Esophagus squamous epithelium (tissue), 5 donors: ENCODE measurements at regions not wholly inside any gene's neighbourhood (a gene's known extent, or its start where the extent isn't known, plus 50 kb on each side); places are given as distances from the start of the nearest gene placed in this dataset.

Experiments
- DNase-seq: peaks from one replicate; lab custom pipeline; 2025; lab: John Stamatoyannopoulos, UW
- H3K27ac ChIP-seq, 4 donors: fragments of 200-600 bp; sonication (generic); one replicate each; pipeline ENCODE4 v1.5.1; 2016 to 2019; ENCODE audit warnings: mild to moderate bottlenecking in 1 of 4
- H3K27me3 ChIP-seq, 4 donors: fragments of 200-600 bp; sonication (generic); 1 replicate in 3 of 4; 2 replicates in 1 of 4; pipeline versions ENCODE4 v1.5.1 to v1.6.0; 2017 to 2021; ENCODE audit warnings: antibody characterized with exemption in 1 of 4
- H3K36me3 ChIP-seq, 3 donors: fragments of 200-600 bp; sonication (generic); one replicate each; pipeline ENCODE4 v1.5.1; 2016 to 2019
- H3K4me1 ChIP-seq, 3 donors: fragments of 200-600 bp; sonication (generic); one replicate each; pipeline ENCODE4 v1.5.1; 2017 to 2019
- H3K4me3 ChIP-seq, 4 donors: fragments of 200-600 bp; sonication (generic); 1 replicate in 3 of 4; 2 replicates in 1 of 4; pipeline ENCODE4 v1.5.1; 2016 to 2019; ENCODE audit warnings: mild to moderate bottlenecking in 2 of 4, moderate library complexity in 1 of 4
- H3K9me3 ChIP-seq, 3 donors: fragments of 200-600 bp; sonication (generic); one replicate each; pipeline ENCODE4 v1.5.1; 2016 to 2019
- POLR2A ChIP-seq, 4 donors: fragments of 450-650 bp; IDR thresholded peaks; one replicate each; pipeline ENCODE4 v1.6.1; 2017; ENCODE audit warnings: antibody characterized with exemption in 4 of 4, mild to moderate bottlenecking in 4 of 4, moderate library complexity in 3 of 4
- WGBS, 2 donors: methylation state at CpG; one replicate each; pipeline ENCODE4 v1.1.5; 2018; 5-methylcytosine and 5-hydroxymethylcytosine counted together
- intact Hi-C: fragments of 100-400 bp; cut with DNase I; formaldehyde crosslinking; loops from one replicate; pipeline ENCODE4 v1.15.0; 2022
- TF ChIP-seq, protein P1 (sequence below), 6 experiments: fragments of 450-650 bp in 4 of 6; fragments of 200-600 bp in 2 of 6; sonication (generic) in 2 of 6; IDR thresholded peaks; one replicate each; pipeline ENCODE4 v1.5.1; 2016 to 2019; ENCODE audit warnings: antibody characterized with exemption in 6 of 6, mild to moderate bottlenecking in 4 of 6, moderate library complexity in 4 of 6
- donor health status: DM: yes; HTN: yes; CAD: no.

DNA sequence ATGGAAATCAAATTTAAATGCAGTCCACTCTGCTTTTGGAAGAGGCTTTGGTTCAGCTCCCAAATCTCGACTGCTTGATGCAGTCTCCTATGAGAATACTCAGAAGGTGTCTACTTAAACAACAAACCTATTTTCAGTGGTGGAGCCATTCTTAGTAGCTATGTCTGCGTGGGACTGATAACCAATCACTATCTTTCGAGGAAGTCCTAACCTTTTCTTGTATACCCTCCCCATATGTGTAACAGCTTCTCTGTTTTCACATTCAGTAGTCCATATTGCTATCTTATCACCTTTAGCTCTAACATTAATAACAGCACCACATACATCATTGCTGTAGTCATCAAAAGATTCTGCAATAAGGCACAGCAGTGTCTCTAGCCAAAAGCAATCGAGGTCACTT, 333.0 kb upstream of the ATP11B start:
- Histone ChIP-seq H3K27me3 (no peaks in the 10 kb centered on the region), H3K4me3 (no peak overlapping the region), H3K27ac (no peak overlapping the region), H3K9me3 (no peaks in the 10 kb centered on the region), H3K36me3 (no peaks in the 10 kb centered on the region), H3K4me1 (no peaks in the 10 kb centered on the region)
- WGBS, 2 donors, result 73 to 83% methylated on average over 4 of the region's 4 CpGs
- no peak for TF ChIP-seq POLR2A (IDR thresholded peaks at IDR 0.05)
- TF ChIP-seq, protein P1, sequence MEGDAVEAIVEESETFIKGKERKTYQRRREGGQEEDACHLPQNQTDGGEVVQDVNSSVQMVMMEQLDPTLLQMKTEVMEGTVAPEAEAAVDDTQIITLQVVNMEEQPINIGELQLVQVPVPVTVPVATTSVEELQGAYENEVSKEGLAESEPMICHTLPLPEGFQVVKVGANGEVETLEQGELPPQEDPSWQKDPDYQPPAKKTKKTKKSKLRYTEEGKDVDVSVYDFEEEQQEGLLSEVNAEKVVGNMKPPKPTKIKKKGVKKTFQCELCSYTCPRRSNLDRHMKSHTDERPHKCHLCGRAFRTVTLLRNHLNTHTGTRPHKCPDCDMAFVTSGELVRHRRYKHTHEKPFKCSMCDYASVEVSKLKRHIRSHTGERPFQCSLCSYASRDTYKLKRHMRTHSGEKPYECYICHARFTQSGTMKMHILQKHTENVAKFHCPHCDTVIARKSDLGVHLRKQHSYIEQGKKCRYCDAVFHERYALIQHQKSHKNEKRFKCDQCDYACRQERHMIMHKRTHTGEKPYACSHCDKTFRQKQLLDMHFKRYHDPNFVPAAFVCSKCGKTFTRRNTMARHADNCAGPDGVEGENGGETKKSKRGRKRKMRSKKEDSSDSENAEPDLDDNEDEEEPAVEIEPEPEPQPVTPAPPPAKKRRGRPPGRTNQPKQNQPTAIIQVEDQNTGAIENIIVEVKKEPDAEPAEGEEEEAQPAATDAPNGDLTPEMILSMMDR (IDR thresholded peaks at IDR 0.05), result no peak
- no peak for DNase-seq
- intact Hi-C loops, result no loop called here

DNA sequence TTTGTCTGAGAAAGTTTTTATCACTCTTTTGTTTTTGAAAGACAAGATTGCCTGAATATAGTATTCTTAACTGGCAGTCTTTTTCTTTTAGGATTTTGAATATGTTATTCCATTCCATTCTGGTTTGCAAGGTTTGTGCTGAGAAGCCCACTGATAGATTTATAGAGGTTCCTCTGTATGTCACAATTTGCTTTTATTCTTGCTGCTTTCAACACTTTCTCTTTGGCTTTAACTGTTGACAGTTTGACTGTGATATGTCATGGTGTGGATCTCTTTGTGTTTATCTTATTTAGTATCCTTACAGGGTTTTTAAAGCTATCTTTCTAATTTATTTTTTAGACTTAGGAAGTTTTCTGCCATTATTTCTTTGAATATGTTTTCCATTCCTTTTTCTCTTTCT, 331.2 kb upstream of the ATP11B start:
- no peaks in the 10 kb centered on the region for H3K9me3 ChIP-seq
- no peak overlapping the region for H3K27ac ChIP-seq
- DNase-seq, result no peak
- H3K4me3 ChIP-seq, result no peak overlapping the region
- intact Hi-C loops, result no loop called here
- H3K27me3 ChIP-seq, result no peaks in the 10 kb centered on the region
- H3K4me1 ChIP-seq, result no peaks in the 10 kb centered on the region
- H3K36me3 ChIP-seq, result no peaks in the 10 kb centered on the region
- TF ChIP-seq POLR2A (IDR thresholded peaks at IDR 0.05), result no peak
- TF ChIP-seq, protein P1 (IDR thresholded peaks at IDR 0.05), result no peak

DNA sequence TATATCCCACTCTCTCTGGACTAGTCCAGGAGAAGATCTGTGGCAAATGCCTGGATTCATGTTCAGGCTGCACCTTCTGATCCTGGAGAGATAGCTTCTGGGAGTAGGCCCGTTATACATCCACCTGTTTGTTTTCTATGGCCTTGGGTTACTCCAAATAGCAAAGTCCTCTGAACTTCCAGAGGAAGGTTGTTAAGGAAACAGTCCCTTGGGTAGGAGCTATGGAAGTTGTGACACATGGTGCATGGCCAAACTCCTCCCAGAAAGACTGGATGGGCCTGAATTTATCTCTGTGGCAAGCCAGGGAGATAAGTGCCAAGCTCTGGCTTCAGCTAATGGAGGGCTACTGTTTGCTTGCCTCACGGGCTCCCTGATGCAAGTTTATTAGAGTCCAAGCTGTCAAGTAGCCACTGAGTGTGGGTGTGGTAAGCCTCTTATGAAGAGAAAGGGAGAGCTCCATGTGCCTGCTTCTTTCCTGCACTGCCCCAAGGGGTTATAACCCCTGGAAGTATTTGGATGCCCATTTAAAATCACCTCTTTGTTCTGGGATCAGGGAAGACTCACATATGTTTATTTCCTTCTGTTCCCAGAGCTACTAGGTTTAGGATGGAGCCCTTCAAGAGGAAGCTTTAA, 328.7 kb upstream of the ATP11B start:
- intact Hi-C loops, result no loop called here
- WGBS, 2 donors, result 83 to 100% methylated on average over 1 of the region's 2 CpGs
- no peaks in the 10 kb centered on the region for H3K27me3 ChIP-seq
- H3K4me1 ChIP-seq, result no peaks in the 10 kb centered on the region
- no peak overlapping the region for H3K27ac ChIP-seq
- no peak for DNase-seq
- no peaks in the 10 kb centered on the region for H3K9me3 ChIP-seq
- no peaks in the 10 kb centered on the region for H3K36me3 ChIP-seq
- TF ChIP-seq, protein P1 (IDR thresholded peaks at IDR 0.05), result no peak
- TF ChIP-seq POLR2A (IDR thresholded peaks at IDR 0.05), result no peak
- H3K4me3 ChIP-seq, result no peak overlapping the region

DNA sequence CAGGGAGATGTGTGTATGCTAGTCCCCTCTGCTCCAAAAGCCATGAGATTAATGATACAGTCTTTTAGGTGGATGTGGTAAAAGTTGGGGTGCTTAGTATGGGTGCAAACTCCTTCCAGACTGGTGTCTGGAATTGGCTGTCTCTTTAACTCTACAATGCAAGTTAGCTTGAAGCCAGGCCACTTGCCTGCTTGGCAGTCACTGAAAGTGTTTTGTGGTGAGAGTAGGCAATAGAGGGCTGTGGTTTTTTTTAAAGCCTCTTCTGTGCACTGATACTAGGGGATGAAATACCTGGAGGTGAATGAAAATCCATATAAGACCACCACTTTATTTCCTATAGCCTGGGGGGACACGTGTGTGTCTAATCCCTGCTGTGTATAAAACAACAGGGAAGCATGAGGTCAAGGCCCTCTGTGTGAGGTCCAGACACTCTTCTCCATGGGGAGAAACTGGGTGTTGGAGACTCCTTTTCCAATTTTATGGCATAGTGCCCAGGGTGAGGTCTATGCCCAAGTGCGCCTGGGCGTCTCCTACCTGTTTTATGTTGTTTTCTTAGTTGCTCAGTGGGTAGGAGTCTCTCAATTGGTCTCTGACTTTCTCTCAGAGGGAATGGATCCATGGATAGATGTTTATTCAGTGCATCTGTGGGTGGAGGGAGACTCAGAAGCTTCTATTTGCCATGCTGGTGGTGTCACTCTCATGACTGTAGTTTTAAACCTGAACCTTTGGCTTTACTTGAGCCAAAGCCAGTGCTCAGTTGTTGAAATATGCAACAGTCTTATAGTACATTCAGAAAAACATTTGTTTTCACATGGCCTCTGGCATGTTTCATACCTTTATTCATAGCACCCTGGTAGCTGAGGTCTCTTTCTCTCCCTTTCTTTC, 327.8 kb upstream of the ATP11B start:
- Histone ChIP-seq H3K36me3 (no peaks in the 10 kb centered on the region), H3K9me3 (no peaks in the 10 kb centered on the region), H3K4me3 (no peak overlapping the region), H3K27ac (no peak overlapping the region), H3K27me3 (no peaks in the 10 kb centered on the region), H3K4me1 (no peaks in the 10 kb centered on the region)
- TF ChIP-seq, protein P1 (IDR thresholded peaks at IDR 0.05), result no peak
- no peak for TF ChIP-seq POLR2A (IDR thresholded peaks at IDR 0.05)
- intact Hi-C loops, result no loop called here
- 81 to 83% methylated on average over 3 of the region's 3 CpGs for WGBS, 2 donors
- no peak for DNase-seq

DNA sequence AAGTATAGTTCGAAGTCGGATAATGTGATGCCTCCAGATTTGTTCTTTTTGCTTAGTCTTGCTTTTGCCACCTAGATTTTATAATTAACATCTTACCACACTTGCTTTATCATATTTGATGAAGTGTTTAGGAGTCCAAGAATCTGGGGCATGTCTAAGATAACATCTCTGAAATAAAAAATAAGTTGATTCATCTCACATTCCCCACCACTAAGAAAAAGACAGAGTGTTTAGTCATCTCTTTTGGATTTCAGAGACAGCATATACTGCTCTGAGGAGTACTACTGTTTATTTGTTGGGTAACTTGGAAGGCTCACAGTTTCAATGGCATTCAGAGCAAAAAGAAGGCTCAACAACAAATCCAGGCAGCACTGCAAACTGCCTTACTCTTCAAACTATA, 324.2 kb upstream of the ATP11B start:
- intact Hi-C loops, result no loop called here
- Histone ChIP-seq H3K27ac (no peak overlapping the region), H3K9me3 (no peaks in the 10 kb centered on the region), H3K27me3 (no peaks in the 10 kb centered on the region), H3K4me1 (no peaks in the 10 kb centered on the region), H3K4me3 (no peak overlapping the region), H3K36me3 (no peaks in the 10 kb centered on the region)
- WGBS, 2 donors, result 92 to 98% methylated on average over 2 of the region's 2 CpGs
- DNase-seq, result no peak
- TF ChIP-seq, protein P1 (IDR thresholded peaks at IDR 0.05), result no peak
- TF ChIP-seq POLR2A (IDR thresholded peaks at IDR 0.05), result no peak
